HG03558 (cell line): ENCODE measurements at regions not wholly inside any gene's neighbourhood (a gene's known extent, or its start where the extent isn't known, plus 50 kb on each side); places are given as distances from the start of the nearest gene placed in this dataset.

ENCODE experiments used
- ATAC-seq: cut with Tn5 transposase; IDR thresholded peaks from one replicate; pipeline ENCODE4 v1.9.1; 2021; ENCODE audit warnings: moderate number of reproducible peaks; ENCODE audit not compliant: unreplicated experiment; ENCODE audit errors: extremely low read depth

GRCh38 chr9:110104261-110104809, 103.6 kb downstream of the C9orf152 start:
- ATAC-seq: no peak

GRCh38 chr9:110105107-110105506, 102.9 kb downstream of the C9orf152 start:
- no peak for ATAC-seq

- no peak for ATAC-seq
Observed at GRCh38 chr9:110106661-110107060, 101.3 kb downstream of the C9orf152 start.

GRCh38 chr9:110109333-110110092, 98.4 kb downstream of the C9orf152 start:
- ATAC-seq: no peak

GRCh38 chr9:110110154-110110553, 97.8 kb downstream of the C9orf152 start:
- ATAC-seq: peak; percentile 51

GRCh38 chr9:110111868-110112267, 96.1 kb downstream of the C9orf152 start:
- no peak for ATAC-seq

- no peak for ATAC-seq
Observed at GRCh38 chr9:110112792-110113191, 95.2 kb downstream of the C9orf152 start.

GRCh38 chr9:110114086-110114858, 93.7 kb downstream of the C9orf152 start:
- ATAC-seq: no peak

- ATAC-seq: no peak
Observed at GRCh38 chr9:110114859-110115201, 93.1 kb downstream of the C9orf152 start.

GRCh38 chr9:110115341-110115820, 92.6 kb downstream of the C9orf152 start:
- ATAC-seq: no peak

- ATAC-seq: no peak
Observed at GRCh38 chr9:110115826-110116542, 92.0 kb downstream of the C9orf152 start.

GRCh38 chr9:110116543-110116885, 91.4 kb downstream of the C9orf152 start:
- ATAC-seq: no peak

GRCh38 chr9:110121170-110121569, 86.8 kb downstream of the C9orf152 start:
- ATAC-seq: no peak

GRCh38 chr9:110123341-110124095, 84.4 kb downstream of the C9orf152 start:
- ATAC-seq: no peak

- no peak for ATAC-seq
Observed at GRCh38 chr9:110124439-110124838, 83.5 kb downstream of the C9orf152 start.

- no peak for ATAC-seq
Observed at GRCh38 chr9:110125207-110125751, 82.7 kb downstream of the C9orf152 start.

- no peak for ATAC-seq
Observed at GRCh38 chr9:110125763-110126351, 82.1 kb downstream of the C9orf152 start.

- no peak for ATAC-seq
Observed at GRCh38 chr9:110126499-110126941, 81.4 kb downstream of the C9orf152 start.
